GM12878 (cell line): ENCODE measurements at regions not wholly inside any gene's neighbourhood (a gene's known extent, or its start where the extent isn't known, plus 50 kb on each side); places are given as distances from the start of the nearest gene placed in this dataset.

Experiments used
- BCL11A ChIP-seq: IDR thresholded peaks from 2 replicates; pipeline ENCODE4 v1.6.1; 2011; ENCODE audit warnings: low read depth, low read length
- CHD1 ChIP-seq: IDR thresholded peaks from 2 replicates; pipeline ENCODE4 v1.6.1; 2012; ENCODE audit warnings: low read depth, low read length, improper control_type of control experiment
- FOXM1 ChIP-seq: IDR thresholded peaks from 2 replicates; pipeline ENCODE4 v1.6.1; 2012; ENCODE audit warnings: low read depth, mild to moderate bottlenecking, inconsistent platforms, low read length, moderate library complexity
- GABPA ChIP-seq: IDR thresholded peaks from 2 replicates; pipeline ENCODE4 v1.6.1; 2014; ENCODE audit warnings: antibody characterized with exemption, low read depth, mild to moderate bottlenecking, inconsistent platforms
- MXI1 ChIP-seq: fragments of 150-350 bp; IDR thresholded peaks from 2 replicates; pipeline ENCODE4 v1.6.1; 2011; ENCODE audit warnings: low read depth, mild to moderate bottlenecking, inconsistent platforms, low read length, improper control_type of control experiment
- MYC ChIP-seq: IDR thresholded peaks from 2 replicates; pipeline ENCODE4 v1.6.1; 2011; ENCODE audit warnings: mild to moderate bottlenecking, low read length, moderate library complexity, inconsistent platforms; ENCODE audit not compliant: insufficient read depth, insufficient replicate concordance, insufficient read length, severe bottlenecking
- RFX5 ChIP-seq: IDR thresholded peaks from 2 replicates; pipeline ENCODE4 v1.6.1; 2011; ENCODE audit warnings: low read depth, low read length, improper control_type of control experiment
- SRF ChIP-seq, 2 experiments: IDR thresholded peaks; 2 replicates each; pipeline ENCODE4 v1.6.1; 2011; ENCODE audit warnings: low read depth in 2 of 2, low read length in 2 of 2, mild to moderate bottlenecking in 1 of 2, moderate library complexity in 1 of 2
- TAF1 ChIP-seq: IDR thresholded peaks from 2 replicates; pipeline ENCODE4 v1.6.1; 2011; ENCODE audit warnings: mild to moderate bottlenecking, low read depth, low read length, borderline replicate concordance
- TARDBP ChIP-seq: IDR thresholded peaks from 2 replicates; pipeline ENCODE4 v1.6.1; 2016; ENCODE audit warnings: borderline replicate concordance
- YY1 ChIP-seq: IDR thresholded peaks from 2 replicates; pipeline ENCODE4 v1.6.1; 2011; ENCODE audit warnings: low read depth, mild to moderate bottlenecking, low read length
- TF ChIP-seq, protein P1 (sequence below): IDR thresholded peaks from 2 replicates; pipeline ENCODE4 v1.6.1; 2012; ENCODE audit warnings: low read depth, low read length, improper control_type of control experiment
- TF ChIP-seq, protein P2 (sequence below), 3 experiments: IDR thresholded peaks in 2 of 3; conservative IDR thresholded peaks in 1 of 3; 2 replicates each; pipeline ENCODE4 v1.5.1; 2011; ENCODE audit warnings: low read depth in 3 of 3, low read length in 3 of 3, mild to moderate bottlenecking in 3 of 3, control low read depth in 2 of 3, moderate library complexity in 2 of 3, inconsistent platforms in 1 of 3, mixed read lengths in 1 of 3; ENCODE audit not compliant: control insufficient read depth in 2 of 3, insufficient read depth in 1 of 3; ENCODE audit errors: extremely low read depth in 1 of 3
- TF ChIP-seq, protein P3 (sequence below): IDR thresholded peaks from 2 replicates; pipeline ENCODE4 v1.6.1; 2011; ENCODE audit warnings: low read depth, low read length, improper control_type of control experiment, borderline replicate concordance

DNA sequence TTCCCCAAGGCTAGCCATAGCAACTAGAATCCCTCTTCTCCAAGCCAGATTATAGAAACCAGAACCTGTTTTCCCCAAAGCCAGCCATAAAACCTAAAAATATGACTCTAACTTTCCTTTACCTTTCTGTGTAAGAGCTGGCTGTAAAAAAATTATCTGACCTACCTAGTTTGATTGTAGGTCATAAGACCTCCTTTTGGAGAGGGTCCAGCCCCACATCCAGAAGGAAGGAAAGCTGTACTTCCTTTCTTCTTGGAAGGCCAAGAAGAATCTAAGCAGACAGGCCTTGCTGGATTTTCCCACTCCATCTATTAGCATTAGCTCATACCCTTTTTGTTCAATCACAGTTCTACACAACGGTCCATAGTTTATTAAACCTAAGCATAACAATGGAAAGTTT, 1006.3 kb downstream of the SORCS3 start:
- TF ChIP-seq TAF1, result no peak
- TF ChIP-seq SRF (IDR thresholded peaks at IDR 0.05; ENCODE audit: low read depth in 2 of 2, low read length in 2 of 2), result no peak
- no peak for TF ChIP-seq MXI1
- TF ChIP-seq, protein P1, sequence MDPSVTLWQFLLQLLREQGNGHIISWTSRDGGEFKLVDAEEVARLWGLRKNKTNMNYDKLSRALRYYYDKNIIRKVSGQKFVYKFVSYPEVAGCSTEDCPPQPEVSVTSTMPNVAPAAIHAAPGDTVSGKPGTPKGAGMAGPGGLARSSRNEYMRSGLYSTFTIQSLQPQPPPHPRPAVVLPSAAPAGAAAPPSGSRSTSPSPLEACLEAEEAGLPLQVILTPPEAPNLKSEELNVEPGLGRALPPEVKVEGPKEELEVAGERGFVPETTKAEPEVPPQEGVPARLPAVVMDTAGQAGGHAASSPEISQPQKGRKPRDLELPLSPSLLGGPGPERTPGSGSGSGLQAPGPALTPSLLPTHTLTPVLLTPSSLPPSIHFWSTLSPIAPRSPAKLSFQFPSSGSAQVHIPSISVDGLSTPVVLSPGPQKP, result no peak
- TF ChIP-seq, protein P2, sequence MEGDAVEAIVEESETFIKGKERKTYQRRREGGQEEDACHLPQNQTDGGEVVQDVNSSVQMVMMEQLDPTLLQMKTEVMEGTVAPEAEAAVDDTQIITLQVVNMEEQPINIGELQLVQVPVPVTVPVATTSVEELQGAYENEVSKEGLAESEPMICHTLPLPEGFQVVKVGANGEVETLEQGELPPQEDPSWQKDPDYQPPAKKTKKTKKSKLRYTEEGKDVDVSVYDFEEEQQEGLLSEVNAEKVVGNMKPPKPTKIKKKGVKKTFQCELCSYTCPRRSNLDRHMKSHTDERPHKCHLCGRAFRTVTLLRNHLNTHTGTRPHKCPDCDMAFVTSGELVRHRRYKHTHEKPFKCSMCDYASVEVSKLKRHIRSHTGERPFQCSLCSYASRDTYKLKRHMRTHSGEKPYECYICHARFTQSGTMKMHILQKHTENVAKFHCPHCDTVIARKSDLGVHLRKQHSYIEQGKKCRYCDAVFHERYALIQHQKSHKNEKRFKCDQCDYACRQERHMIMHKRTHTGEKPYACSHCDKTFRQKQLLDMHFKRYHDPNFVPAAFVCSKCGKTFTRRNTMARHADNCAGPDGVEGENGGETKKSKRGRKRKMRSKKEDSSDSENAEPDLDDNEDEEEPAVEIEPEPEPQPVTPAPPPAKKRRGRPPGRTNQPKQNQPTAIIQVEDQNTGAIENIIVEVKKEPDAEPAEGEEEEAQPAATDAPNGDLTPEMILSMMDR (IDR thresholded peaks at IDR 0.05 in 2 of 3, conservative IDR thresholded peaks at IDR 0.05 in 1 of 3; ENCODE audit: control insufficient read depth in 2 of 3, extremely low read depth in 1 of 3, insufficient read depth in 1 of 3, low read depth in 3 of 3, low read length in 3 of 3), result no peak
- TF ChIP-seq, protein P3, sequence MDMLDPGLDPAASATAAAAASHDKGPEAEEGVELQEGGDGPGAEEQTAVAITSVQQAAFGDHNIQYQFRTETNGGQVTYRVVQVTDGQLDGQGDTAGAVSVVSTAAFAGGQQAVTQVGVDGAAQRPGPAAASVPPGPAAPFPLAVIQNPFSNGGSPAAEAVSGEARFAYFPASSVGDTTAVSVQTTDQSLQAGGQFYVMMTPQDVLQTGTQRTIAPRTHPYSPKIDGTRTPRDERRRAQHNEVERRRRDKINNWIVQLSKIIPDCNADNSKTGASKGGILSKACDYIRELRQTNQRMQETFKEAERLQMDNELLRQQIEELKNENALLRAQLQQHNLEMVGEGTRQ, result no peak
- TF ChIP-seq TARDBP, result no peak
- no peak for TF ChIP-seq MYC
- TF ChIP-seq RFX5, result no peak
- TF ChIP-seq YY1, result no peak
- TF ChIP-seq GABPA, result no peak
- no peak for TF ChIP-seq FOXM1
- TF ChIP-seq CHD1, result no peak
- TF ChIP-seq BCL11A, result no peak
